Ovary (tissue), 3 donors: ENCODE measurements at regions not wholly inside any gene's neighbourhood (a gene's known extent, or its start where the extent isn't known, plus 50 kb on each side); places are given as distances from the start of the nearest gene placed in this dataset.

ENCODE experiments used
- EP300 ChIP-seq: sonication (generic); formaldehyde crosslinking; IDR thresholded peaks from one replicate; pipeline ENCODE4 v1.6.1; 2017; ENCODE audit warnings: antibody characterized with exemption
- POLR2A ChIP-seq: fragments of 450-650 bp; IDR thresholded peaks from one replicate; pipeline ENCODE4 v1.6.1; 2017; ENCODE audit warnings: antibody characterized with exemption, mild to moderate bottlenecking, moderate library complexity
- TF ChIP-seq, protein P1 (sequence below), 3 donors: fragments of 450-650 bp in 2 of 3; fragments of 200-600 bp in 1 of 3; IDR thresholded peaks; one replicate each; pipeline versions ENCODE4 v1.5.1 to v1.8.0; 2016 to 2022; ENCODE audit warnings: antibody characterized with exemption in 3 of 3, mild to moderate bottlenecking in 1 of 3
- donor health status: DM: no; HTN: no; CAD: no.

DNA sequence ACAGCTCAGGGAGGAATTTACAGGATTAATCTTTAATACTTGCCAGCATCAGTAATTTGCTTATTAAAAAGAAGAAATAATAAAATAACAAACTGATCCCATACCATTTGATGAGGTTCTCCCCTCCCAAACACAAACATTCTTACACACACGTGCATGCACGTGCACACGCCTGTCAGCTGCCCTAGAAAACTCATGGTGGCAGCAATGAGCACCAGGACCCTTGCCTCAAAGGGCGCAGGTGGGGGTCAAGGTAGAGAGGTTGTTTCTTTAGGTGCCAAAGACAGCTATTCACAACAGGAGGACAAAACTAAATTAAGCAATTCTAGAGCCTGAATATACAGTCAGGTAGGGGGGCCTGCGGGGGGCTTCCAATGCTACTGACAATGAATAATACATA, 219.3 kb downstream of the BUD13 start:
- TF ChIP-seq, protein P1, sequence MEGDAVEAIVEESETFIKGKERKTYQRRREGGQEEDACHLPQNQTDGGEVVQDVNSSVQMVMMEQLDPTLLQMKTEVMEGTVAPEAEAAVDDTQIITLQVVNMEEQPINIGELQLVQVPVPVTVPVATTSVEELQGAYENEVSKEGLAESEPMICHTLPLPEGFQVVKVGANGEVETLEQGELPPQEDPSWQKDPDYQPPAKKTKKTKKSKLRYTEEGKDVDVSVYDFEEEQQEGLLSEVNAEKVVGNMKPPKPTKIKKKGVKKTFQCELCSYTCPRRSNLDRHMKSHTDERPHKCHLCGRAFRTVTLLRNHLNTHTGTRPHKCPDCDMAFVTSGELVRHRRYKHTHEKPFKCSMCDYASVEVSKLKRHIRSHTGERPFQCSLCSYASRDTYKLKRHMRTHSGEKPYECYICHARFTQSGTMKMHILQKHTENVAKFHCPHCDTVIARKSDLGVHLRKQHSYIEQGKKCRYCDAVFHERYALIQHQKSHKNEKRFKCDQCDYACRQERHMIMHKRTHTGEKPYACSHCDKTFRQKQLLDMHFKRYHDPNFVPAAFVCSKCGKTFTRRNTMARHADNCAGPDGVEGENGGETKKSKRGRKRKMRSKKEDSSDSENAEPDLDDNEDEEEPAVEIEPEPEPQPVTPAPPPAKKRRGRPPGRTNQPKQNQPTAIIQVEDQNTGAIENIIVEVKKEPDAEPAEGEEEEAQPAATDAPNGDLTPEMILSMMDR (IDR thresholded peaks at IDR 0.05), result no peak
- no peak for TF ChIP-seq POLR2A
- TF ChIP-seq EP300, result no peak
